HFF-Myc (cell line): ENCODE measurements at regions not wholly inside any gene's neighbourhood (a gene's known extent, or its start where the extent isn't known, plus 50 kb on each side); places are given as distances from the start of the nearest gene placed in this dataset.

Source experiments
- DNase-seq: peaks from one replicate; pipeline ENCODE4 v3.0.0-alpha.2; 2011; ENCODE audit warnings: low read depth; ENCODE audit errors: extremely low read depth
- H3K4me3 ChIP-seq: replicated peaks from 2 replicates; pipeline ENCODE4 v1.5.1; 2011; ENCODE audit warnings: low read depth, mild to moderate bottlenecking, control low read depth, low read length
- CTCF ChIP-seq: IDR thresholded peaks from 2 replicates; pipeline ENCODE4 v1.5.1; 2012; ENCODE audit warnings: mild to moderate bottlenecking, low read depth, low read length, control low read depth; ENCODE audit errors: missing control alignments

- TF ChIP-seq CTCF, result no peak
- DNase-seq, result no peak
- no peak overlapping the region for H3K4me3 ChIP-seq
These were observed 355.6 kb downstream of the MYCN start for GRCh38 chr2:16296038-16296290.

DNA sequence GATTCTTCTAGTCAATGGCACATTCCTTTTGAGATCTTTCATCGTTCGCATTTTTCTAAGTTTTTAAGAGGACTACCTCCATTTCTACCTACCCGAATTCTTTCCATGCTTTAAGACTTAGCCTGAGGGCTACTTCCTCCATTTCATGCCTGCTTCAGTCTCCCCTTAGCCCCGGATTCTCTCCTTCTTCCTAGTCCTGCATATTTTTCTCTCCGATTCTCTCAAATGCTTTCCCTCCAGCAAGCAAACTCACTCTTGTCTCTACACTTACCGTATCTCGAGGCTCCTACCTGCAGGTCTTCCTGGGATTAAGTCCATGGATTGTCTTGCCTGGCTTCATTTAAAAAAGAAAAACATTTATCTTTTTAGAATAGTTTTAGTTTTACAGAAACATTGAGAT lies 354.4 kb downstream of the MYCN start:
- DNase-seq, result no peak
- H3K4me3 ChIP-seq, result no peak overlapping the region
- no peak for TF ChIP-seq CTCF

GRCh38 chr2:16293871-16294270 lies 353.5 kb downstream of the MYCN start:
- DNase-seq, result no peak
- no peak for TF ChIP-seq CTCF
- no peak overlapping the region for H3K4me3 ChIP-seq

GRCh38 chr2:16293398-16293797 lies 353.0 kb downstream of the MYCN start:
- TF ChIP-seq CTCF, result no peak
- H3K4me3 ChIP-seq, result no peak overlapping the region
- DNase-seq, result no peak

DNA sequence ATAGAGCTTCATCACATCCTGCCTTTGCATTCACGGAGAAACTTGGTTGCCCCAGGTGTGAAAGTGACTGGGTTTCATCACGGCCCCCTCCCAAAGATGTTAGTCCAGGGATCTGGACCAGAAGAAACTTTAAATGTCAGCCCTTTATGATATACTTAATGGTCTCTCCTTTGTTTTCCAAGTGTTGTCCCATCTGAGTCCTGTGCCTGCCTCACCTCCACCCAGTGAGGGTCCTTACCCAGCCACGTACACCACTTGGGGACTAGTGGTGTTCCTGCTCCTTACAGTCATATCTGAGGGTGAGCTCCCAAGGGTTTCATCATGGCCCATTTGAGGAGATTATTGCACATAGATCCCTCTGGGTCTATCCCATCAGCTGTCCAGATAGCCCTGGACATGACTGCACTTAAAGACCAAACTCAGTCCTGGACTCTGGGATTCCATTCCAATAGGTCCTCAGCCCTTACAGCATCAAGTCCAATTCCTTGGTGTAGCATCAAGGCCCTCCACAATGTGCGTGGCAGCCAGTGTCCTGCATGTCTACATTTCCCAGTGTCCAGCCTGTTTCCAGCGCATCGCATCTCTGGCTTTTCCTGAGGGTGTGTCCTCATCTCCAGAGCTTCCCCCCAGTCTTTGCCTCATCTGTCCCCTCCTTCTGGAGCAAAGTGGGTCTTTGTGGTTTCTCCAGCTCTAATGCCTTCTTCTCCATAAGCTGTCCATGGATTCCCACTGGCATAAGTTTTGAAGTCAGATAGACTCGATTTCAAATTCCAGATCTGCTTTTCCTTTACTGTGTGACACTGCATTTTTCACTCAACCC lies 351.6 kb downstream of the MYCN start:
- no peak for DNase-seq
- H3K4me3 ChIP-seq, result no peak overlapping the region
- TF ChIP-seq CTCF, result no peak

GRCh38 chr2:16291226-16291625 lies 350.9 kb downstream of the MYCN start:
- no peak for DNase-seq
- H3K4me3 ChIP-seq, result no peak overlapping the region
- TF ChIP-seq CTCF, result no peak

GRCh38 chr2:16290311-16291020 lies 350.1 kb downstream of the MYCN start:
- no peak overlapping the region for H3K4me3 ChIP-seq
- DNase-seq, result no peak
- TF ChIP-seq CTCF, result no peak
